Inflammatory macrophage (primary cell): ENCODE measurements at regions not wholly inside any gene's neighbourhood (a gene's known extent, or its start where the extent isn't known, plus 50 kb on each side); places are given as distances from the start of the nearest gene placed in this dataset.
A peak's percentile ranks its signal among the peaks of the same experiment; 100 is the strongest.

ENCODE experiments used
- DNase-seq, 2 donors: peaks; one replicate each; pipeline ENCODE4 v3.0.0-alpha.2; 2020 to 2022

DNA sequence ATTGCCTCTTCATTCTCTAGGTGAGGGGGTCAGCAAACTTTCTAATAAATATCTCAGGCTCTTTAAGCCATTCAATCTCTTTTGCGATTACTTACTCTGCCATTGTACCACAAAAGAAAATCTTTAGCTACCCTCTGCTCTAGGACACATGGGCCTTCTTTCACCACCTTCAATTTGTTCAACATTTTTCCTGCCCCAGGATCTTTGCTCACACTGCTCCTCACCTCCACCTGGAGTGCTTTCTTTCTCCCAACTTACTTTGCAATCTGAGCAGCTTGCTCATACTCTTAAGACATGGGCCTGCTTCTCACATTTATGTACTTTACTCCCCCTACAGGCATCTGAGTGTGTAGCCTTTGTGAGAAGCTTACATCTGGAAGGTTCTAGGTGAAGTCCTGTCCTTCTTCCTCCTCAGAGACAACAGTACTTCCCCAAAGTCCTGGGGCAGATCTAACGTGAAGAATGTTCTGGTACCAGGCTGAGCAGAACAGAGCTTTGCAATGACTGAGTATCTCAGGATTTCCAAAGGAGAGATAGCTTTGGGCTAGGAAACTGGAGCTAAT is 55.0 kb upstream of the PRDM5 start:
- peak; percentile 22 for DNase-seq

GRCh38 chr4:120973207-120973606 is 50.7 kb upstream of the PRDM5 start:
- no peak for DNase-seq
